ENCODE measurements at regions not wholly inside any gene's neighbourhood (a gene's known extent, or its start where the extent isn't known, plus 50 kb on each side); places are given as distances from the start of the nearest gene placed in this dataset.

DNA sequence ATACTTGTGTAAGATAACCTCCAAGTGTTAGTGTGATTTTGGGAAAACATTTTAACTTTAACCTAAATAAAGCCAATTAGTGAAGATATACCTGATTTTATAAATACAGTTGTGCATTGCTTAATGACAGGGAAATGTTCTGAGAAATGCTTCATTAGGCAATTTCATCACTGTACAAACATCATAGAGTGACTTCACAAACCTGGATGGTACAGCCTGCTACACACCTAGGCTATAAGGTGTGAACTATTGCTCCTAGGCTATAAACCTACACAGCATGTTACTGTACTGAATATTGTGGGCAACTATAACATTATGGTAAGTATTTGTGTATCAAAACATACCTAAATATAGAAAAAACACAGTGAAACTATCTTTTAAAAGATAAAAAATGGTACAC, 166.8 kb upstream of the TARS1 start:
- TF ChIP-seq CTCF (IDR thresholded peaks at IDR 0.05) = no peak
- H3K27me3 Mint-ChIP-seq (ENCODE audit: low read depth) = no peaks in the 10 kb centered on the region
- no peak overlapping the region for H3K27ac Mint-ChIP-seq (ENCODE audit: unreplicated experiment)
- H3K9me3 Mint-ChIP-seq (ENCODE audit: low read depth) = peaks cover 5% of the 10 kb centered on the region
- no peak for DNase-seq (ENCODE audit: low spot score)
- no peak overlapping the region for H3K4me3 Mint-ChIP-seq (ENCODE audit: unreplicated experiment)
- no peaks in the 10 kb centered on the region for H3K36me3 Mint-ChIP-seq (ENCODE audit: low read depth)
- peaks cover 50% of the 10 kb centered on the region for H3K4me1 Mint-ChIP-seq (ENCODE audit: low read depth)

GRCh38 chr5:33275391-33275790, 165.4 kb upstream of the TARS1 start:
- no peak for TF ChIP-seq CTCF (IDR thresholded peaks at IDR 0.05)
- H3K27ac Mint-ChIP-seq (ENCODE audit: unreplicated experiment) = peak overlapping the region; percentile 58
- no peak for DNase-seq (ENCODE audit: low spot score)
- no peaks in the 10 kb centered on the region for H3K36me3 Mint-ChIP-seq (ENCODE audit: low read depth)
- peaks cover 46% of the 10 kb centered on the region for H3K4me1 Mint-ChIP-seq (ENCODE audit: low read depth)
- H3K27me3 Mint-ChIP-seq (ENCODE audit: low read depth) = no peaks in the 10 kb centered on the region
- no peak overlapping the region for H3K4me3 Mint-ChIP-seq (ENCODE audit: unreplicated experiment)
- H3K9me3 Mint-ChIP-seq (ENCODE audit: low read depth) = no peaks in the 10 kb centered on the region

DNA sequence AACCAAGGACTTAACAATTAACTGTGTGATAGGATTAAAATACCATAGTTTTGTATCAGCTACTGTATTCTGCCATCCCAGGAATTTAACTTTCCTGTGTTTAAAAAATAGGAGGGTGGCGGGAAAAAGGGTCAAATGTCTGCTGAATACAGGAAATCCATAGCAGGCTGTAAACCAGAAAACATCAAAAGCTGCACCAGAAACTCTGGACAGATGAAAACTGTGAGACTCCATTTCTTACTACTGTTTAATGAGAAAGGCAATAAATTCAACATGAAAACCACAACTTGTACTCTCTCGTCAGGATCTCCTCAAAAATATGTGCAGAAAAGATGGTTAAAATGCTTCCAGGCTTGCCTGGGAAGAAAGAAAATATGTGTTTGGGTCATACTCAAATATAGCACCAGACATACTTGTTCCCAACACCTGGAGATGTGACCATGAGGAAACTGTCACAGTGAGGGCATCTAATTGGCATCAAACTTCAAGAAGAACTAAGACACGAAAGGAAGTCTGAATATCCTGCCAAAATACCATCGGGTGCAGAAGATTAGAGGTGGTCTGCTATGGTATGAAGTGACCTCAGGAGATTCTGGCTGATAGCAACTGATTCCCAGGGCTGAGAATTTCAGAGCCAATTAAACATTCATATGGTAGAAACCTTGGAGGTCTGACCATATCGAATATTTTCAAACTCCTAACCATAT, 164.7 kb upstream of the TARS1 start:
- H3K4me3 Mint-ChIP-seq (ENCODE audit: unreplicated experiment) = no peak overlapping the region
- peaks cover 45% of the 10 kb centered on the region for H3K4me1 Mint-ChIP-seq (ENCODE audit: low read depth)
- no peaks in the 10 kb centered on the region for H3K36me3 Mint-ChIP-seq (ENCODE audit: low read depth)
- DNase-seq (ENCODE audit: low spot score) = no peak
- TF ChIP-seq CTCF (IDR thresholded peaks at IDR 0.05) = no peak
- no peaks in the 10 kb centered on the region for H3K27me3 Mint-ChIP-seq (ENCODE audit: low read depth)
- no peaks in the 10 kb centered on the region for H3K9me3 Mint-ChIP-seq (ENCODE audit: low read depth)
- H3K27ac Mint-ChIP-seq (ENCODE audit: unreplicated experiment) = peak overlapping the region; percentile 57

DNA sequence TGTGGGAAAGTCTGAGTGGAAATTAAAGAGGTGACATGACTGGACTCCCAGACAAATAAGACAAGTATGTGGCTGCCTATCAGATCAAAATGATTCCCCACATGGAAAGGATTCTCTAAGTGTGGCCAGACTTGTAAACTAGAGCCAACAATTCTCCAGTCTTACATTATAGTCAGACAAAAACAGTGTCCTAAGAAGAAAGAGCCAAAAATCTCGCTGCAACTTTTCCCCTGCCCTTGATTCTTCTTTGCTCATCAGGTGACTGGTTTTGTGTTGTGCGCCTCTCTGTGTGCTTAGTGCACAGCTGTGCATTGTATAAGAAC, 164.2 kb upstream of the TARS1 start:
- Mint-ChIP-seq H3K27ac (ENCODE audit: unreplicated experiment) (peak overlapping the region; percentile 57), H3K9me3 (ENCODE audit: low read depth) (no peaks in the 10 kb centered on the region), H3K27me3 (ENCODE audit: low read depth) (no peaks in the 10 kb centered on the region), H3K36me3 (ENCODE audit: low read depth) (no peaks in the 10 kb centered on the region), H3K4me3 (ENCODE audit: unreplicated experiment) (no peak overlapping the region), H3K4me1 (ENCODE audit: low read depth) (peaks cover 48% of the 10 kb centered on the region)
- no peak for DNase-seq (ENCODE audit: low spot score)
- TF ChIP-seq CTCF (IDR thresholded peaks at IDR 0.05) = no peak

DNA sequence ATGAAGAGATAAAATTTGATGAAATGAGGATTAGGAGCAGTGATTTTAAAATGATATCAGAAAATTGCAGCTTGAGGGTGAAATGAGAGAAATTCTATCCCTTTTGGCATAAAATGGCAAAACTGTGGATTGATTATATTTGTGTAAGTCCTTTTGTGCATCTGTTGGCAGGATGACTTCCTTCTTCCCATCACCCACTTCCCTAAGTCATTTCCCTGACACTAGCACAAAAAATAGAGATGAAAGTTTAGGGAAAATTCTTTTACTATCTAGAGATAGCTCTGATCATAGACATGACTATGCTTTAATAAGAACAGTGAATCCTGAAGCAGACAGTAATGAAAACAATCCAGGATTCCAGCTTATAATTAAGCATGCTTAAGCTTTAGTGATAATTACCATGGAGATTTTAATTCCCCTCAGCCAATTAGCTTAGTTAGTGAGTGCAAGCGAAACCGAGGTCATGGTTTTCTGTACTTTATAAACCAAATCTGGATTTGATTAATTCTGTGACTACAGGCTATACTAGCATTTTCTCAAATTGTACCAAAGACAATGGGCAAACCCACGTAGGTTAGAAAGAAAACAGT, 163.6 kb upstream of the TARS1 start:
- Mint-ChIP-seq H3K27ac (ENCODE audit: unreplicated experiment) (peak overlapping the region; percentile 20), H3K27me3 (ENCODE audit: low read depth) (no peaks in the 10 kb centered on the region), H3K4me3 (ENCODE audit: unreplicated experiment) (no peak overlapping the region), H3K4me1 (ENCODE audit: low read depth) (peaks cover 48% of the 10 kb centered on the region), H3K9me3 (ENCODE audit: low read depth) (no peaks in the 10 kb centered on the region), H3K36me3 (ENCODE audit: low read depth) (no peaks in the 10 kb centered on the region)
- no peak for DNase-seq (ENCODE audit: low spot score)
- no peak for TF ChIP-seq CTCF (IDR thresholded peaks at IDR 0.05)
